ENCODE measurements at regions not wholly inside any gene's neighbourhood (a gene's known extent, or its start where the extent isn't known, plus 50 kb on each side); places are given as distances from the start of the nearest gene placed in this dataset.

DNA sequence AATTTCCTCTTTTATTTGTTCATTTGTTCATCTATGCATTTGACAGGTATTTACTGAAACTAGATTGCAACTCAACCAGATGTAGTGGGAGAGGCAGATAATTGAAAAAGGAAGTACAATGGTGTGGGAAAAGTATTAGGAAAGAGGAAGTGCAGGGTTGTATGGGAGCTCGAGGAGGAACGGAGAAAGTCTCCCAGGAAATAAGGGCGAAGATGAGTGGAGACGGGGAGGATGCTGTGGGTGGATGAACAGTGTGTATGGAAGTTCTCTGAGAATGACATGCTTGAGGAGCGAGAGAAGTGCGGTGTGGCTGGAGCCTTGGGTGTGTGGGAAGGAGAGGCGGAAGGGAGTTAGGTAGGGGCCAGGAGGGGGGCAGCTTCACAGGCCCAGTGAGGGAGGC is 87.5 kb upstream of the DHX15 start:
- Histone ChIP-seq H3K27me3 (ENCODE audit: control insufficient read depth, insufficient read depth, low read length) (peaks cover 15% of the 10 kb centered on the region), H3K4me3 (ENCODE audit: low read depth, low read length) (no peak overlapping the region), H3K27ac (ENCODE audit: low read depth, low read length) (no peak overlapping the region), H3K9me3 (ENCODE audit: control insufficient read depth, insufficient read depth, low read length) (no peaks in the 10 kb centered on the region)
- DNase-seq (ENCODE audit: low read depth, low spot score), result no peak
- ChIA-PET POLR2A (no interaction called here), CTCF (no interaction called here)
- TF ChIP-seq, protein P1, sequence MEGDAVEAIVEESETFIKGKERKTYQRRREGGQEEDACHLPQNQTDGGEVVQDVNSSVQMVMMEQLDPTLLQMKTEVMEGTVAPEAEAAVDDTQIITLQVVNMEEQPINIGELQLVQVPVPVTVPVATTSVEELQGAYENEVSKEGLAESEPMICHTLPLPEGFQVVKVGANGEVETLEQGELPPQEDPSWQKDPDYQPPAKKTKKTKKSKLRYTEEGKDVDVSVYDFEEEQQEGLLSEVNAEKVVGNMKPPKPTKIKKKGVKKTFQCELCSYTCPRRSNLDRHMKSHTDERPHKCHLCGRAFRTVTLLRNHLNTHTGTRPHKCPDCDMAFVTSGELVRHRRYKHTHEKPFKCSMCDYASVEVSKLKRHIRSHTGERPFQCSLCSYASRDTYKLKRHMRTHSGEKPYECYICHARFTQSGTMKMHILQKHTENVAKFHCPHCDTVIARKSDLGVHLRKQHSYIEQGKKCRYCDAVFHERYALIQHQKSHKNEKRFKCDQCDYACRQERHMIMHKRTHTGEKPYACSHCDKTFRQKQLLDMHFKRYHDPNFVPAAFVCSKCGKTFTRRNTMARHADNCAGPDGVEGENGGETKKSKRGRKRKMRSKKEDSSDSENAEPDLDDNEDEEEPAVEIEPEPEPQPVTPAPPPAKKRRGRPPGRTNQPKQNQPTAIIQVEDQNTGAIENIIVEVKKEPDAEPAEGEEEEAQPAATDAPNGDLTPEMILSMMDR (IDR thresholded peaks at IDR 0.05; ENCODE audit: low read depth, low read length), result no peak

DNA sequence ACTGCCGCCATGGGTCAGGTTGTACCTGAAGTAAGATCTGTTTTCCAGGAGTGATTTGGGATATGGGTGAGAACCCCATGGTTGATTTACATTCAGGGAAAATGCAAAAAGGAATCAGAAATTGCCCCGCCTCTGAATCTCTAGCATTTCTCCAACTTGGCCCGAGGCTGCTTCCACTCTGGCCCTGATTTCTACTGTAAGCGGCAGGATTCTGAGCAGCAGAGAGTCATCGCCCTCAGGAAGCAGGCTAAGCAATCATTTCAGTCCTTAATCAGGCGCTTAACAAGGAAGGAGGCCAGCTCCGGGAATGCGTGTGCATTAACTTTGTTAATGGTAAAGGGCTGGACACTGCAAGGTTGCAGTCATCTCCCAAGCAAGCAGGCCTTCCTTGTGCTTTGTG is 88.5 kb upstream of the DHX15 start:
- POLR2A ChIA-PET, result no interaction called here
- Histone ChIP-seq H3K9me3 (ENCODE audit: control insufficient read depth, insufficient read depth, low read length) (no peaks in the 10 kb centered on the region), H3K27me3 (ENCODE audit: control insufficient read depth, insufficient read depth, low read length) (peaks cover 15% of the 10 kb centered on the region), H3K4me3 (ENCODE audit: low read depth, low read length) (no peak overlapping the region), H3K27ac (ENCODE audit: low read depth, low read length) (no peak overlapping the region)
- DNase-seq (ENCODE audit: low read depth, low spot score), result no peak
- CTCF ChIA-PET, result no interaction called here
- TF ChIP-seq, protein P1 (IDR thresholded peaks at IDR 0.05; ENCODE audit: low read depth, low read length), result no peak

DNA sequence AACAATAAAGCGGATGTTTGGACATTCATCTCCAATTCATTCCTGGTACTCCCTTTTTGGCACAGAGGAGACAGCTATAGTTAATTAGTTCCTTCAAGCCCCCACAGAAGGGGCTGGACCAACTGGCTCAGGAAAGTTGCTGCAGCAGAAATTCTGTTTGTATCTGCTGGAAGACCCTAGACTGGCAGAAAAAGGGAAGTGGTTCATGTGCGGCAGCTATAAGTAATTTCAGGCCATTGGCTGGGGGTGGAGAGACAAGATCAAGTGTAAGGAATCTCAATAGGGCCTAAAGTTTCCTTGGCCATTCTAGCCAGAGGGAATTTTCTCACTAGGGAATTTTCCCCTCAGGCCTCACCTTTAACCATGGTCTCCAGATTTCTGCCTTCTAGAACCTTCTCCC is 89.9 kb upstream of the DHX15 start:
- no peak overlapping the region for H3K4me3 ChIP-seq (ENCODE audit: low read depth, low read length)
- peaks cover 15% of the 10 kb centered on the region for H3K27me3 ChIP-seq (ENCODE audit: control insufficient read depth, insufficient read depth, low read length)
- POLR2A ChIA-PET, result no interaction called here
- H3K9me3 ChIP-seq (ENCODE audit: control insufficient read depth, insufficient read depth, low read length), result no peaks in the 10 kb centered on the region
- no peak overlapping the region for H3K27ac ChIP-seq (ENCODE audit: low read depth, low read length)
- TF ChIP-seq, protein P1 (IDR thresholded peaks at IDR 0.05; ENCODE audit: low read depth, low read length), result no peak
- no peak for DNase-seq (ENCODE audit: low read depth, low spot score)
- CTCF ChIA-PET, result no interaction called here

DNA sequence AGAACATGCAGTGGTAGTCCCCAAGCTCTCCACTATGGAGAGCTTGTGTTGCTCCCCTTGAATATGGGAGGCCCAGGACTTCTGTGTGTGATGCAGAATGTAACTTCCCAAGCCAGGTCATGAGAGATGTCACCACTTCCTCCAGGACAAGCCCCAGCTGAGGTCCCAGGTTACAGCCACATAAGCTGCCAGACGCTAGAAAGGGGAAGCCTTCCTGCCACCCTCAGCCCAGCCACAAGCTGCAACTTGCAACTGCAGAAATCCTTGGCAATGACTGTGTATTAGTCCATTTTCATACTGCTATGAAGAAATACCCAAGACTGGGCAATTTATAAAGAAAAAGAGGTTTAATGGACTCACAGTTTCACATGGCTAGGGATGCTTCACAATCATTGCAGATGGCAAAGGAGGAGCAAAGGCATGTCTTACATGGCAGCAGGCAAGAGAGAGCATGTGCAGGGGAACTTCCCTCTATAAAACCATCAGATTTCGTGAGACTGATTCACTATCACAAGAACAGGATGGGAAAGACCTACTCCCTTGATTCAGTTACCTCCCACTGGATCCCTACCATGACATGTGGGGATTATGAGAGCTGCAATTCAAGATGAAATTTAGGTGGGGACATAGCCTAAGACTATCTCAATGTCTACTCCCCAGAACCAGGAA is 91.5 kb upstream of the DHX15 start:
- no peak overlapping the region for H3K27ac ChIP-seq (ENCODE audit: low read depth, low read length)
- DNase-seq (ENCODE audit: low read depth, low spot score), result no peak
- TF ChIP-seq, protein P1 (IDR thresholded peaks at IDR 0.05; ENCODE audit: low read depth, low read length), result no peak
- H3K4me3 ChIP-seq (ENCODE audit: low read depth, low read length), result no peak overlapping the region
- CTCF ChIA-PET, result interaction anchor here (1.1 kb wide), 1 partner anchor 304 kb away, joined by 3 read pairs; no protein-coding TSS in a partner anchor
- H3K27me3 ChIP-seq (ENCODE audit: control insufficient read depth, insufficient read depth, low read length), result peaks cover 17% of the 10 kb centered on the region
- no peaks in the 10 kb centered on the region for H3K9me3 ChIP-seq (ENCODE audit: control insufficient read depth, insufficient read depth, low read length)
- POLR2A ChIA-PET, result no interaction called here

DNA sequence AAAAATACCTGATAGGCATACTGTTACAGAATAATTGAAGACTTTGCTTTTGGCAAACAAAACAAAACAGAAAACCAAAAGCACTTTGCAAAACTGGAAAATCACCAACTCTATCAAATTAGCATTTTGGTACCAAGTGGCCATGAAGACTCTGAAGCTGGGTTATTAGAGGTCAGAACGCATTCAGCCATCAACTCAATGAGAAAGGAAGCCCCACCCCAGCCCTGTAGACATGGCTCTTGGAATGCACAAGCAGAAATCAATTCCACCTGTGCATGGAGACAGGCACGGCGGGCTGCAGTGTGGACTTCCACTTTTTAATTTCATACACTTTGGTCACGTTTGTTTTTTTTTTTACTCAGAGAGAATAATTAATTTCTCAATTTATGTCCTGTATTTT is 93.6 kb upstream of the DHX15 start:
- TF ChIP-seq, protein P1 (IDR thresholded peaks at IDR 0.05; ENCODE audit: low read depth, low read length), result no peak
- ChIA-PET CTCF (no interaction called here), POLR2A (no interaction called here)
- Histone ChIP-seq H3K4me3 (ENCODE audit: low read depth, low read length) (no peak overlapping the region), H3K9me3 (ENCODE audit: control insufficient read depth, insufficient read depth, low read length) (no peaks in the 10 kb centered on the region), H3K27me3 (ENCODE audit: control insufficient read depth, insufficient read depth, low read length) (peaks cover 18% of the 10 kb centered on the region), H3K27ac (ENCODE audit: low read depth, low read length) (no peak overlapping the region)
- DNase-seq (ENCODE audit: low read depth, low spot score), result no peak
